ENCODE measurements at regions not wholly inside any gene's neighbourhood (a gene's known extent, or its start where the extent isn't known, plus 50 kb on each side); places are given as distances from the start of the nearest gene placed in this dataset.

- Histone ChIP-seq H3K4me3 (ENCODE audit: low read length in 3 of 3) (no peak overlapping the region), H3K9ac (ENCODE audit: low read length in 3 of 3) (no peak overlapping the region), H3K9me3 (ENCODE audit: control insufficient read depth in 2 of 3, insufficient read depth in 1 of 3, low read length in 3 of 3) (no peaks in the 10 kb centered on the region), H3K27me3 (ENCODE audit: control insufficient read depth, insufficient read depth, low read length) (no peaks in the 10 kb centered on the region), H3K36me3 (ENCODE audit: control insufficient read depth in 2 of 3, insufficient read depth in 3 of 3, low read length in 3 of 3) (no peaks in the 10 kb centered on the region), H3K27ac (ENCODE audit: low read depth in 2 of 2, low read length in 2 of 2) (no peak overlapping the region), H3K4me1 (ENCODE audit: control insufficient read depth in 2 of 3, insufficient read depth in 2 of 3, low read depth in 1 of 3, low read length in 3 of 3) (no peaks in the 10 kb centered on the region)
- FAIRE-seq = no peak
- TF ChIP-seq CTCF (IDR thresholded peaks at IDR 0.05; ENCODE audit: borderline replicate concordance, extremely low read depth, insufficient read depth) = no peak
- intact Hi-C loops (cut with DNase I) = no loop called here
- DNase-seq = no peak
Measured at GRCh38 chr13:110000534-110001345, 214.4 kb upstream of the IRS2 start.

- no peaks in the 10 kb centered on the region for H3K36me3 ChIP-seq (ENCODE audit: control insufficient read depth in 2 of 3, insufficient read depth in 3 of 3, low read length in 3 of 3)
- H3K27me3 ChIP-seq (ENCODE audit: control insufficient read depth, insufficient read depth, low read length) = no peaks in the 10 kb centered on the region
- H3K4me3 ChIP-seq (ENCODE audit: low read length in 3 of 3) = no peak overlapping the region
- no peak for TF ChIP-seq CTCF (IDR thresholded peaks at IDR 0.05; ENCODE audit: borderline replicate concordance, extremely low read depth, insufficient read depth)
- intact Hi-C loops (cut with DNase I) = no loop called here
- no peaks in the 10 kb centered on the region for H3K9me3 ChIP-seq (ENCODE audit: control insufficient read depth in 2 of 3, insufficient read depth in 1 of 3, low read length in 3 of 3)
- FAIRE-seq (no peak), DNase-seq (peak in 1 of 5 donors; percentile 5)
- no peak overlapping the region for H3K9ac ChIP-seq (ENCODE audit: low read length in 3 of 3)
- H3K4me1 ChIP-seq (ENCODE audit: control insufficient read depth in 2 of 3, insufficient read depth in 2 of 3, low read depth in 1 of 3, low read length in 3 of 3) = no peaks in the 10 kb centered on the region
- H3K27ac ChIP-seq (ENCODE audit: low read depth in 2 of 2, low read length in 2 of 2) = no peak overlapping the region
Measured at GRCh38 chr13:109999659-110000533, 213.5 kb upstream of the IRS2 start.

GRCh38 chr13:109998684-109999533 lies 212.5 kb upstream of the IRS2 start:
- no peak overlapping the region for H3K9ac ChIP-seq (ENCODE audit: low read length in 3 of 3)
- TF ChIP-seq CTCF (IDR thresholded peaks at IDR 0.05; ENCODE audit: borderline replicate concordance, extremely low read depth, insufficient read depth) = no peak
- no peaks in the 10 kb centered on the region for H3K4me1 ChIP-seq (ENCODE audit: control insufficient read depth in 2 of 3, insufficient read depth in 2 of 3, low read depth in 1 of 3, low read length in 3 of 3)
- H3K27me3 ChIP-seq (ENCODE audit: control insufficient read depth, insufficient read depth, low read length) = no peaks in the 10 kb centered on the region
- no peak overlapping the region for H3K27ac ChIP-seq (ENCODE audit: low read depth in 2 of 2, low read length in 2 of 2)
- intact Hi-C loops (cut with DNase I) = no loop called here
- H3K36me3 ChIP-seq (ENCODE audit: control insufficient read depth in 2 of 3, insufficient read depth in 3 of 3, low read length in 3 of 3) = no peaks in the 10 kb centered on the region
- FAIRE-seq (no peak), DNase-seq (peak in 2 of 5 donors; percentile 50 to 65)
- no peak overlapping the region for H3K4me3 ChIP-seq (ENCODE audit: low read length in 3 of 3)
- no peaks in the 10 kb centered on the region for H3K9me3 ChIP-seq (ENCODE audit: control insufficient read depth in 2 of 3, insufficient read depth in 1 of 3, low read length in 3 of 3)

All from kidney (tissue), 13 donors.